Fibroblast of peridontal ligament (primary cell): ENCODE measurements at regions not wholly inside any gene's neighbourhood (a gene's known extent, or its start where the extent isn't known, plus 50 kb on each side); places are given as distances from the start of the nearest gene placed in this dataset.
"Not testable (repeated sequence)": the region's sequence is repeated elsewhere in the genome, so short reads cannot be mapped to it uniquely, and the experiment has no call there.

Experiments
- DNase-seq: peaks from one replicate; pipeline ENCODE4 v3.0.0-alpha.2; 2010; ENCODE audit errors: extremely low read depth

- DNase-seq: peak; percentile 74
Observed at GRCh38 chr20:52312132-52312729, 120.7 kb upstream of the ZFP64 start.

GRCh38 chr20:52311209-52311794 is 119.7 kb upstream of the ZFP64 start:
- no peak for DNase-seq

- no peak for DNase-seq
Observed at GRCh38 chr20:52309181-52309580, 117.6 kb upstream of the ZFP64 start.

GRCh38 chr20:52306477-52306876 is 114.9 kb upstream of the ZFP64 start:
- DNase-seq: no peak

GRCh38 chr20:52305858-52306257 is 114.3 kb upstream of the ZFP64 start:
- DNase-seq: no peak

GRCh38 chr20:52305024-52305645 is 113.6 kb upstream of the ZFP64 start:
- no peak for DNase-seq

GRCh38 chr20:52303281-52303950 is 111.8 kb upstream of the ZFP64 start:
- DNase-seq: no peak

GRCh38 chr20:52302736-52303135 is 111.2 kb upstream of the ZFP64 start:
- DNase-seq: no peak

GRCh38 chr20:52302051-52302450 is 110.5 kb upstream of the ZFP64 start:
- not testable (repeated sequence) for DNase-seq

GRCh38 chr20:52295556-52295955 is 104.0 kb upstream of the ZFP64 start:
- DNase-seq: no peak

- DNase-seq: no peak
Observed at GRCh38 chr20:52294106-52294628, 102.6 kb upstream of the ZFP64 start.

GRCh38 chr20:52291109-52291508 is 99.5 kb upstream of the ZFP64 start:
- no peak for DNase-seq

GRCh38 chr20:52290569-52290968 is 99.0 kb upstream of the ZFP64 start:
- no peak for DNase-seq

GRCh38 chr20:52289956-52290565 is 98.5 kb upstream of the ZFP64 start:
- DNase-seq: no peak

- no peak for DNase-seq
Observed at GRCh38 chr20:52280407-52280806, 88.8 kb upstream of the ZFP64 start.

GRCh38 chr20:52279706-52280105 is 88.1 kb upstream of the ZFP64 start:
- no peak for DNase-seq

GRCh38 chr20:52275181-52275691 is 83.7 kb upstream of the ZFP64 start:
- no peak for DNase-seq

- no peak for DNase-seq
Observed at GRCh38 chr20:52270696-52271095, 79.1 kb upstream of the ZFP64 start.

- no peak for DNase-seq
Observed at GRCh38 chr20:52270001-52270606, 78.5 kb upstream of the ZFP64 start.

- DNase-seq: no peak
Observed at GRCh38 chr20:52269321-52269720, 77.7 kb upstream of the ZFP64 start.

- DNase-seq: peak; percentile 13
Observed at GRCh38 chr20:52268184-52268749, 76.7 kb upstream of the ZFP64 start.
